IPS-18a (cell line): ENCODE measurements at regions not wholly inside any gene's neighbourhood (a gene's known extent, or its start where the extent isn't known, plus 50 kb on each side); places are given as distances from the start of the nearest gene placed in this dataset.

Source experiments
- H3K27ac ChIP-seq: one replicate; pipeline ENCODE4 v1.5.1; 2013; ENCODE audit warnings: low read length
- H3K27me3 ChIP-seq: one replicate; pipeline ENCODE4 v1.6.1; 2013; ENCODE audit warnings: mild to moderate bottlenecking, low read length; ENCODE audit not compliant: control insufficient read depth, insufficient read depth
- H3K36me3 ChIP-seq: one replicate; pipeline ENCODE4 v1.6.1; 2013; ENCODE audit warnings: low read depth, low read length; ENCODE audit not compliant: control insufficient read depth
- H3K4me1 ChIP-seq: one replicate; pipeline ENCODE4 v1.6.1; 2013; ENCODE audit warnings: low read depth, low read length; ENCODE audit not compliant: control insufficient read depth
- H3K4me3 ChIP-seq: one replicate; pipeline ENCODE4 v1.5.1; 2013; ENCODE audit warnings: low read length
- H3K9ac ChIP-seq: one replicate; pipeline ENCODE4 v1.6.1; 2013; ENCODE audit warnings: mild to moderate bottlenecking, low read length, moderate library complexity
- H3K9me3 ChIP-seq: one replicate; pipeline ENCODE4 v1.6.1; 2013; ENCODE audit warnings: low read depth, low read length; ENCODE audit not compliant: control insufficient read depth

- Histone ChIP-seq H3K9ac (no peak overlapping the region), H3K27me3 (no peaks in the 10 kb centered on the region), H3K27ac (no peak overlapping the region), H3K9me3 (no peaks in the 10 kb centered on the region), H3K4me3 (no peak overlapping the region), H3K4me1 (no peaks in the 10 kb centered on the region), H3K36me3 (no peaks in the 10 kb centered on the region)
Observed at GRCh38 chr9:79049371-79049770, 522.4 kb upstream of the TLE4 start.

- H3K9me3 ChIP-seq: no peaks in the 10 kb centered on the region
- H3K4me1 ChIP-seq: no peaks in the 10 kb centered on the region
- H3K27ac ChIP-seq: no peak overlapping the region
- no peak overlapping the region for H3K9ac ChIP-seq
- H3K4me3 ChIP-seq: no peak overlapping the region
- H3K27me3 ChIP-seq: no peaks in the 10 kb centered on the region
- H3K36me3 ChIP-seq: no peaks in the 10 kb centered on the region
Observed at GRCh38 chr9:79053598-79053997, 518.2 kb upstream of the TLE4 start.

GRCh38 chr9:79054500-79054899, 517.3 kb upstream of the TLE4 start:
- Histone ChIP-seq H3K4me1 (no peaks in the 10 kb centered on the region), H3K27ac (no peak overlapping the region), H3K9ac (no peak overlapping the region), H3K36me3 (no peaks in the 10 kb centered on the region), H3K27me3 (no peaks in the 10 kb centered on the region), H3K9me3 (no peaks in the 10 kb centered on the region), H3K4me3 (no peak overlapping the region)

- H3K36me3 ChIP-seq: no peaks in the 10 kb centered on the region
- H3K9me3 ChIP-seq: no peaks in the 10 kb centered on the region
- H3K9ac ChIP-seq: no peak overlapping the region
- no peak overlapping the region for H3K4me3 ChIP-seq
- no peak overlapping the region for H3K27ac ChIP-seq
- no peaks in the 10 kb centered on the region for H3K4me1 ChIP-seq
- H3K27me3 ChIP-seq: no peaks in the 10 kb centered on the region
Observed at GRCh38 chr9:79056041-79056440, 515.7 kb upstream of the TLE4 start.

DNA sequence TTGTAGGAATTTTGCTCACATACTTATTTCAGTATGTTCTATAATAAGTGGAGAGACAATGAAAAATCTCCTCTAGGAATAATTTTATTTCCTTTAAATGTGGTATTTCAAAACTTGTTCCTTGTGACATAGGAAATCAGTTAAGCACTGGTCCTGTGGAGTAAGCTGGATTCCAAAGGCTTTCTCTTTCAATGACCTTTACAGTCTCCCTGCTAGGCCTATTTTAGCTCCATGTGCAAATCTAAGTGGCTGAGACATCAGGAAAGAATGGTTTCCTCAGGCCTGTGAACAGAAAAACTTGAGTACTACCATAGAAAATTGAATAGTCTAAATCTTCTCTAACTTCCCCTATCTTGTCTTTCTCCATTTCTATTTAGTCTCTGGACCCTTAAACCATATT, 514.2 kb upstream of the TLE4 start:
- Histone ChIP-seq H3K4me1 (no peaks in the 10 kb centered on the region), H3K9ac (no peak overlapping the region), H3K27ac (no peak overlapping the region), H3K4me3 (no peak overlapping the region), H3K27me3 (no peaks in the 10 kb centered on the region), H3K36me3 (no peaks in the 10 kb centered on the region), H3K9me3 (no peaks in the 10 kb centered on the region)

GRCh38 chr9:79060766-79061165, 511.0 kb upstream of the TLE4 start:
- Histone ChIP-seq H3K9me3 (no peaks in the 10 kb centered on the region), H3K27me3 (no peaks in the 10 kb centered on the region), H3K27ac (no peak overlapping the region), H3K36me3 (no peaks in the 10 kb centered on the region), H3K4me1 (no peaks in the 10 kb centered on the region), H3K9ac (no peak overlapping the region), H3K4me3 (no peak overlapping the region)

DNA sequence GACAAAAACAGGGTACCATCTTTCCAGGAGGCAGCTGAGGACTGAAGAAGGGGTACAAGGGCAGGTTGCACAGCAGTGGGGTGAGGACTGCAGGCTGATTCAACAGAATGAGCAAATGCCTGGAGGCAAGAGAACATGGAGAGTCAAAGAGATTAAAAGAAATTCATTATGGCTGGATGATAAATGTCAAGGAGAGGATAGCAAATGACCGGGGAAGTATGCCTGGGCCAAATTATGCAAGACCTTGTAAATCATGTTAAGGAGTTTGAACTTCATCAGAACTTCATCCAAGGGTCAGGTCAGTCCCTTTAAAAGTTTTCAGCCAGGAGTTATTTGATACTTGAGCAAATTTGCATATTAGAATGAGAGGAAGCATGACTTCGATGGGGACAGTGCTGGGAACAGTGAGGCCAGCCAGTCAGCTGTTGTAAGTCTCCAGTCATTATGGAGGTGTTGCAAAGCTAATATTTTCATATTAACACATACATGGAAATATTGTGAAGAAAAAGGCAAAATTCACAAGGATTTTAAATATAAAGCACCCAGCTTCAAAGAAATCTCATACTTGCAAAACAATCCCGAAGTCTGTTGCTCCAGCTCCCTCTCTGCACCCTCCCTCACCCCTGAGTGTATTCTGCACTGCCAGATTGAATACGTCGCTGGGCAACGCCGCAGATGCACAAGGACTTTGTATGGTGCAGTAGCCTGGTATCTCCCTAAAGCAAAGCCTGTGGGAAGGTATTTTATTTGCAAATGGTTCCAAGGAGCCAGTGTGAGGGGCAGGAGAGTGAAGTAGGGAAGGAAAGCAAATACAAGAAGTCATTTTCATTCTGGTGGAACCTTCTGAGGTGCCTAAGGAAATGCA, 509.8 kb upstream of the TLE4 start:
- H3K27ac ChIP-seq: no peak overlapping the region
- H3K9me3 ChIP-seq: no peaks in the 10 kb centered on the region
- H3K9ac ChIP-seq: no peak overlapping the region
- no peak overlapping the region for H3K4me3 ChIP-seq
- no peaks in the 10 kb centered on the region for H3K27me3 ChIP-seq
- no peaks in the 10 kb centered on the region for H3K36me3 ChIP-seq
- H3K4me1 ChIP-seq: no peaks in the 10 kb centered on the region

DNA sequence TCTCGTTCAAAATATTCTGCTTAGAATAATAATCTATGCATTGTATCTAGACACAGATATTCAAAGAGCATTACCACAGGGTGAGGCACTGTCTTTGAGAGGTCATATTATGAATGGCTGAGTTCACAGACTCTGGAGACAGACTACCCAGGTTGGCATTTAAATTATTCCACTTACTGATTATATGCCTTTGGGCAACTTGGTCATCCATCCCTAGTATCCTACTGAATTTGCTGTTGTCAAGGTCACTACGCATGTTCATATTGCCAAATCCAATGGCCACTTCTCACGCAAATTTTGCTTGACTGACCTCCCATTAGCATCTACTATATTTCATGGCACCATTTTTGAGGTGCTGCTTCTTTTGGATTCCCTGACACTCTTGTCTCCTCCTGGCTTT, 498.6 kb upstream of the TLE4 start:
- no peaks in the 10 kb centered on the region for H3K36me3 ChIP-seq
- no peak overlapping the region for H3K4me3 ChIP-seq
- H3K27ac ChIP-seq: no peak overlapping the region
- H3K4me1 ChIP-seq: no peaks in the 10 kb centered on the region
- H3K9me3 ChIP-seq: peaks cover 2% of the 10 kb centered on the region
- H3K9ac ChIP-seq: no peak overlapping the region
- H3K27me3 ChIP-seq: no peaks in the 10 kb centered on the region

DNA sequence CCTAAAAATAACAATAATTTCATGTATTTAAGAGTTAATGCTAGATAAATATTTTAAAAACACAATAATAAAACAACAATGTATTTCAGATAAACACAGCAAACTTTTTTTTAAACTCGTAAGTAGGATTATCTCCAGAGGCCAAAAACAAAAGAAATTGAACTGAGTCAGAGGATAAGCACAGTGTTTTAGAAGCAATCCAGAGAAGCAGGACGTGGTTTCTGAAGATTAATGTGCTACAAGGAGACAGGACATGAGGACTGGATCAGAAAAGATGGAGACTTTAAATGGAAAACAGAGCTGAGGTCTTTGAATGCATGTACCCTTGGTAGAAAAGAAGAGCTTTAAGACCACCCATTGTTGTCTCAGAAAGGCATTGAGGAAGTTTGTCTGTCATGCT, 491.2 kb upstream of the TLE4 start:
- Histone ChIP-seq H3K4me1 (no peaks in the 10 kb centered on the region), H3K27ac (no peak overlapping the region), H3K9me3 (no peaks in the 10 kb centered on the region), H3K4me3 (no peak overlapping the region), H3K27me3 (no peaks in the 10 kb centered on the region), H3K36me3 (no peaks in the 10 kb centered on the region), H3K9ac (no peak overlapping the region)

DNA sequence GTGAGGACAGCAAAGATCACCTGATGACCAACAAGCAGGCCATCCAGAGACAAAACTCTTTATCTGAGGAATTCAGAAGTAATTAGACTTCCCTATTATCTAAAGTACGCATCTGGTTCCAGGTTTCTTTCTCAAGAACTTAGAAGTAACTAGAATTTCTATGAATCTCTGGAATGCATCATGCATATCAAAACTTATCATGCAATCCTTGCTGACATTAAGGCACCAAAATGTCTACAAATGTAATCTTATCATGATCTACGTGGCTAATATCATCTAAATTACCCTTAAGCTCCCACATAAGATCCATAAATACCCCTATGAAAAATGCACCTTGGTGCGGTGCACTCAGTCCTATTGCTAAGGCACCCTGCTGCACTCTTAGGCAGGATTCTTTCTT, 488.1 kb upstream of the TLE4 start:
- H3K27ac ChIP-seq: no peak overlapping the region
- no peaks in the 10 kb centered on the region for H3K9me3 ChIP-seq
- H3K36me3 ChIP-seq: no peaks in the 10 kb centered on the region
- H3K27me3 ChIP-seq: no peaks in the 10 kb centered on the region
- no peak overlapping the region for H3K9ac ChIP-seq
- H3K4me1 ChIP-seq: no peaks in the 10 kb centered on the region
- H3K4me3 ChIP-seq: no peak overlapping the region

DNA sequence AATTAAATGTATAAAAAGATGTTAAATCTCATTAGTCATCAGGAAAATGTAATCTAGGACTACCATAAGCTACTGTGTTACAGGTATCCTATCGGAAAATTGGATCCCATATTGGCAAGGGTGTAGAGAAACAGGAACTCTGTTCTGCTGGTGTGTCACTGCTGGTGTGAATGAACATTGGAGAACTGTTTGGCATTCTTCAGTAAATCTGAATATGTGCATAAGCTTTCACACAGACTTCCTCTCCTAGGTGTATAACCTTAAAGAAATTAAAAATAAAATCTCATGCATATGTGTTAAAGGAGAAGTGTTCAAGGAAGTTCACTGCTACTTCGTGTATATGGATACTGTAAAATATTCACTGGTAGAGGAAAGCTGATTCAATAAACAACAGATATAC, 484.6 kb upstream of the TLE4 start:
- Histone ChIP-seq H3K36me3 (no peaks in the 10 kb centered on the region), H3K9me3 (no peaks in the 10 kb centered on the region), H3K4me3 (no peak overlapping the region), H3K4me1 (no peaks in the 10 kb centered on the region), H3K9ac (no peak overlapping the region), H3K27ac (no peak overlapping the region), H3K27me3 (no peaks in the 10 kb centered on the region)

DNA sequence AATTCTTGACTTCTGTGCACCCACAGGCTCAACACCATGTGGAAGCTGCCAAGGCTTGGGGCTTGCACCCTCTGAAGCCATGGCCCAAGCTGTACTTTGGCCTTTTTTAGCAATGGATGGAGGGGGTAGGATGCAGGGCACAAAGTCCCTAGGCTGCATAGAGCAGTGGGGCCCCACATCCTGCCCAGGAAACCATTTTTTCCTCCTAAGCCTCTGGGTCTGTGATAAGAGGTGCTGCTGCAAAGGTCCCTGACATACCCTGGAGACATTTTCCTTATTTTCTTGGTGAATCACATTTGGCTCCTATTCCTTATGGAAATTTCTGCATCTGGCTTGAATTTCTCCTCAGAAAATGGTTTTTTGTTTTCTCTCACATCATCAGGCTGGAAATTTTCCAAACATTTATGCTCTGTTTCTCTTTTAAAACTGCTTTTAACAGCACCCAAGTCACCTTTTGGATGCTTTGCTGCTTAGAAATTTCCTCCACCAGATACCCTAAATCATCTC, 482.7 kb upstream of the TLE4 start:
- no peaks in the 10 kb centered on the region for H3K9me3 ChIP-seq
- H3K27me3 ChIP-seq: no peaks in the 10 kb centered on the region
- H3K9ac ChIP-seq: no peak overlapping the region
- H3K27ac ChIP-seq: no peak overlapping the region
- H3K36me3 ChIP-seq: no peaks in the 10 kb centered on the region
- H3K4me1 ChIP-seq: no peaks in the 10 kb centered on the region
- no peak overlapping the region for H3K4me3 ChIP-seq
